Fibroblast of the aortic adventitia (primary cell): ENCODE measurements at regions not wholly inside any gene's neighbourhood (a gene's known extent, or its start where the extent isn't known, plus 50 kb on each side); places are given as distances from the start of the nearest gene placed in this dataset.
"Not testable (repeated sequence)": the region's sequence is repeated elsewhere in the genome, so short reads cannot be mapped to it uniquely, and the experiment has no call there.

Experiments used
- DNase-seq: peaks from one replicate; pipeline ENCODE4 v3.0.0-alpha.2; 2010; ENCODE audit warnings: low read depth
- H3K4me3 ChIP-seq: 2 replicates; pipeline ENCODE4 v1.5.1; 2011; ENCODE audit warnings: low read depth, mild to moderate bottlenecking, control low read depth, low read length, moderate library complexity
- CTCF ChIP-seq: IDR thresholded peaks from 2 replicates; pipeline ENCODE4 v1.5.1; 2011; ENCODE audit warnings: mild to moderate bottlenecking, low read length, control low read depth, inconsistent platforms; ENCODE audit not compliant: insufficient read depth

GRCh38 chr12:124088217-124088907 lies 115.3 kb downstream of the ZNF664 start:
- DNase-seq: no peak
- no peak overlapping the region for H3K4me3 ChIP-seq
- TF ChIP-seq CTCF: no peak

- not testable (repeated sequence) for H3K4me3 ChIP-seq, DNase-seq
Measured at GRCh38 chr12:124089181-124089914, 116.3 kb downstream of the ZNF664 start.

- TF ChIP-seq CTCF: no peak
- no peak overlapping the region for H3K4me3 ChIP-seq
- no peak for DNase-seq
Measured at GRCh38 chr12:124091835-124092234, 118.8 kb downstream of the ZNF664 start.

- not testable (repeated sequence) for H3K4me3 ChIP-seq, DNase-seq
Measured at GRCh38 chr12:124092532-124092931, 119.5 kb downstream of the ZNF664 start.

GRCh38 chr12:124093297-124093696 lies 120.3 kb downstream of the ZNF664 start:
- no peak for DNase-seq
- no peak overlapping the region for H3K4me3 ChIP-seq
- TF ChIP-seq CTCF: no peak

GRCh38 chr12:124094188-124094587 lies 121.2 kb downstream of the ZNF664 start:
- DNase-seq: no peak
- no peak overlapping the region for H3K4me3 ChIP-seq
- no peak for TF ChIP-seq CTCF

GRCh38 chr12:124094733-124095132 lies 121.7 kb downstream of the ZNF664 start:
- no peak for TF ChIP-seq CTCF
- no peak overlapping the region for H3K4me3 ChIP-seq
- no peak for DNase-seq

- H3K4me3 ChIP-seq: no peak overlapping the region
- DNase-seq: no peak
- no peak for TF ChIP-seq CTCF
Measured at GRCh38 chr12:124096109-124096508, 123.1 kb downstream of the ZNF664 start.
